Erythroblast (primary cell): ENCODE measurements at regions not wholly inside any gene's neighbourhood (a gene's known extent, or its start where the extent isn't known, plus 50 kb on each side); places are given as distances from the start of the nearest gene placed in this dataset.

Experiments used
- DNase-seq, 2 experiments: peaks; one replicate each; lab custom pipeline; 2025; lab: John Stamatoyannopoulos, UW
- GATA1 ChIP-seq: IDR thresholded peaks from 2 replicates; pipeline ENCODE4 v1.6.1; 2011; ENCODE audit warnings: low read depth, mild to moderate bottlenecking, control low read depth, low read length, moderate library complexity
- POLR2A ChIP-seq: IDR thresholded peaks from 2 replicates; pipeline ENCODE4 v1.6.1; 2011; ENCODE audit warnings: mild to moderate bottlenecking, low read length

DNA sequence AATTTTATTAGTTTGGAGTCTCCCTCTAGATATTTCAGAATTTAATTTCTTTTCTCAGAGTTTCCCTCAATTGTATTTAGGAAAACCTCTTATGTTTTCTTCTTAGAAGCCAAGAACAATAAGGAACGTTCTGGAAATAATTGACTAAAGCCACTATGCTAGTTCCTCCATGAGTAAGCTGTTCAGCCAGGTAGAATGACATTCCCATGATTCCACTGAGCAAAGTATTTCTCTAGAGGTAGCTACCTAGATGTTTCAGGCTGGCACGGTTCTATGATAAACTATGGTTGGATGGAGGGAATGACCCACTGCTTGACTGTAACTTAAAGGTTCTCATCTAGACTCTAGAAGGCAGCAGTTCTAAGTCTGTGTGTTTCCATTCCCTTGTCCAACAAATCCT, 62.4 kb downstream of the CLDN17 start:
- DNase-seq, result no peak
- TF ChIP-seq POLR2A, result no peak
- TF ChIP-seq GATA1, result no peak

DNA sequence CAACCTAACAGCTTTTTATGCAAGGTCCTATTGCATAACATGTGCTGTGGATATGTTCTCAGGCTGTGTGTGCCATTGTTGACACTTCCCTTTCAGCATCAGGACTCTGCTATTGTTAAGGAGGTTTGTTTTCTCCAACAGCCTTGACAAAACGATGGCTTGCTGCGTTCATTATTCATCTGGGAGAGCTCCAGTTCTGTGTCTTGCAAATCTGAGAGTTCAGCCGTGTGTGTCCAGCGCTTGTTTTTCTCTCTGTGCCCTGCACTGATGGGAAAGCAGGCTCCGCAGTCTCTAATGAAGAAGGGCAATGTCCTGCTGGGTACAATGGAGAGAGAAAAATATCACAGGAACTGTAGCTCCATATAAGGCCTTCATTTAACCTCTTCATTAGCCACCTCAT, 63.7 kb downstream of the CLDN17 start:
- TF ChIP-seq GATA1 (no peak), POLR2A (no peak)
- DNase-seq, result no peak

DNA sequence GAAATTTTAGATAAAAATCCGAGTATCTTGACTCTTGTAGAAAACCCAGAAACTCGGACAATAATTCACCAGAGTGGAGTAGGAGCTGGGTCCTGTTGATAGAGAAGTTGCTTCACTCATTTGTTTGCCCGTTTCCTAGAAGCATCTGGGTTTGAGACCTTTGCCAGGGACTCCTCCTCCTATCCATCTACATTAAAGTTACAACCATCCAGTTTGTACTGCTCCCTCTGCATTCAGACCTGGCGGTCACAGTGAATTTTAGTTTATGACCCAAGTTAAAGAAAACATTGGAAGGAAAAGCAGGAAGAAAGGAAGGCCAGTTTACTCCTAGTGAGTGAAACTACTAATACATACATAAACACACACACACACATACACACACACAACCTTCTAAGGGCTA, 64.6 kb downstream of the CLDN17 start:
- TF ChIP-seq POLR2A, result no peak
- TF ChIP-seq GATA1, result no peak
- DNase-seq, result no peak

DNA sequence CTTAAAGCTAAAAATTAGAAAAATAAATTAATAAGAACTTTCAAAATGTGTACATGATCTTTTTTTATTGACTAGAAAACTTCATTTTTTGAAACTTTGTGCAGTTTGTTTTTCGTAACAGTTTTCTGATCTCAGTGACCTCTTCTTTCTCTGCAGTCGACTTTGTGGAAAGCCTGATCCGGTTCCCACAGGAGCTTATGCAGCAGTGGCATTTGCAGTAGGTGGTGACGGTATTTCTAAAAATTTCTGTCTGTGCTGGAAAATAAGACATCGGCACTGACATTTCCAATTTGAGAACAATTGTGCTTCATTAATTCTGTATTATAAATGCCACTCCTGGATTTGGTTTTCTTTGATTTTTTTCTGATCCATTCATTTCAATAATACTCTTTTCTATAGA, 68.8 kb downstream of the CLDN17 start:
- no peak for TF ChIP-seq GATA1
- no peak for DNase-seq

DNA sequence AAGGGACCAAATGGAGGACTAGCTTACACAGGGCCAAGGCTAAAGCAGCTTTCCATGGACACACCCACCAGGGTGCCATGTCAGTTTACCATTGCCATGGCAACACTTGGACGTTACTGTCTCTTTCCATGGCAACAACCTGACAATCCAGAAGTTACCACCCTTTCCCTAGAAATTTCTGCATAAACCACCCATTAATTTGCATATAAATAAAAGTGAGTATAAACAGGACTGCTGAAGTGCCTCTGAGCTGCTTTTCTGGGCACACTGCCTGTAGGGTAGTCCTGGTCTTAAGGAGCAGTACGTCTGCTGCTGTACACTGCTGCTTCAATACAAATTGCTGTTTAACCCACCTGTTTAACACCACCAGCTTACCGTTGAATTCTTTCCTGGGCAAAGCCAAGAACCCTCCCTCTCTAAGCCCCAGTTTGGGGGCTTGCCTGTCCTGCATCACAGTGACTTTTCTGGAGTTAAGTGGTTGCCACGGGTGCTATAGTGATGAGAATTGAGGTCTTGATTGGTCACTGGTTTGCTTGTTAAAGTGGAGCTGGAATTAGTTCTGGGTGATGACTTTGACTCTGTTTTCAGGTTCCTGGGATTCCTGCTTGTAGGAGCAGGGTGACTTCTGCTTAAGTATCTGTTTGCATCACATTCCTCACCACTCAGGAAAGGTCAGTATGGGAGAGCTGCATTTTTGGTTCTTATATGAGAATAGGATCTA, 83.2 kb downstream of the CLDN17 start:
- TF ChIP-seq POLR2A (no peak), GATA1 (no peak)
- no peak for DNase-seq

DNA sequence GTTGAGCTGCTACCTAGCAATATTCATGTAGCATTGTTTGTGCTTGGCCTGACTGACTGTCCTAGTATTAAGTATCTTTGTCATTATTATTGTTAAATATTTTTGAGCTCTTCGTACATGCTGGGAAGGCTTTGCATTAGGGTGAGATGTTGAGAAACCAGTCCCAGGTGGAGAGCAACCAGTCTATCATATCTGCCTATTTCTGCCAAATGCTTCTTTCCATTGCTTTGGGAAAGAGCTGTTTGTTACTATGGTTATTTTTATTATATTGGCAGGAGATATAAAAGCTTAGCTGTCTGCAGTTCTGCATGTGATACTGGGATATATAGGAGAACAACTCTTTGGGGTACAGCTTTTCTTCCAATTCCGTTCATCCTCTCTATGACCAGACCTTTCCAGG, 85.1 kb downstream of the CLDN17 start:
- TF ChIP-seq POLR2A, result no peak
- no peak for TF ChIP-seq GATA1

DNA sequence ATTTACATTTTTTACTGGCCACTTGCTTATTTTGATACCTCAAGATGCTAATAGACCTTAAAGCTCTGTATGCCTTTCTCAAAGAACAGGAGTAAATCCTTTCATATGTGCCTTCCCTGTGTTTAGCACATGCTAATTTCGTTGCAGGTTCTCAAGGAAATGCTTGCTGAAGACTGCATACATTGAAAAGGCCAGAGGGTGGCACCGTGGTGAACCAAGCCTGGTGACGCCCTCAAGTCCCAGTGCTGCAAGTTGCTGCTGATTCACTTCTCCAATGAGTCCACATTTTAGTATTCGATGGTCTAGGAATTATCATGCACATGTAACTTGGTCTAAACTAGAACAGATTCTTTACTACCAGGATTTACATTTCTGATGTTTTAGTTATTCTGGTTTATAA, 94.1 kb downstream of the CLDN17 start:
- no peak for TF ChIP-seq POLR2A
- TF ChIP-seq GATA1, result no peak
- peak; percentile 14 to 26 for DNase-seq

More for the DNA sequence above, 85.1 kb downstream of the CLDN17 start:
- no peak for DNase-seq

DNA sequence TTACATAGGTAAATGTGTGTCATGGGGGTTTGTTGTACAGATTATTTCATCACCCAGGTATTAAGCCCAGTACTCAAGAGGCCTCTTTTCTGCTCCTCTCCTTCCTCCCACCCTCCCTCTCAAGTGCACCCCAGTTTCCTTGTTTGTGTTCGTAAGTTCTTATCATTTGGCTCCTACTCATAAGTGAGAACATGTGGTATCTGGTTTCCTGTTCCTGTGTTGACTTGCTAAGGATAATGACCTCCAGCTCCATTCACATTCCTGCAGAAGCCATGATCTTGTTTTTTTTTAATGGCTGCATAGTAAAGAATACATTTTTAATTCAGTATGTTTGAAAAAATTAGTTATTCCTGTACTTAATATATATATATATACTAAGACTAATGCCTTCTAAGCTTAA, 107.7 kb downstream of the CLDN17 start:
- no peak for DNase-seq
- TF ChIP-seq POLR2A (no peak), GATA1 (no peak)

DNA sequence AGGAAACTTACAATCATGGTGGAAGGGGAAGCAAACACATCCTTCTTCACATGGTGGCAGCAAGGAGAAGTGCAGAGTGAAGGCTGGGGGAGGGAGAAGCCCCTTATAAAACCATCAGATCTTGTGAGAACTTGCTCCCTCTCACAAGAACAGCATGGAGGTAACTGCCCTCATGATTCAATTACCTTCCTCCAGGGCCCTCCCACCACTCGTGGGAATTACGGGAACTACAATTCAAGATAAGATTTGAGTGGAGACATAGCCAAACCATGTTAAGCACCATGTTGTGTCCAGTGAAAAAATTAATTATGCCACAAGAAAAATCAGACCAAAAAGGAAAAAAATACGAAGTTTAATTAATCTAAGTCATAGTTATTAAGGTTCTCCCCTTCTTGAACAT, 109.5 kb downstream of the CLDN17 start:
- DNase-seq, result no peak
- no peak for TF ChIP-seq POLR2A
- no peak for TF ChIP-seq GATA1

DNA sequence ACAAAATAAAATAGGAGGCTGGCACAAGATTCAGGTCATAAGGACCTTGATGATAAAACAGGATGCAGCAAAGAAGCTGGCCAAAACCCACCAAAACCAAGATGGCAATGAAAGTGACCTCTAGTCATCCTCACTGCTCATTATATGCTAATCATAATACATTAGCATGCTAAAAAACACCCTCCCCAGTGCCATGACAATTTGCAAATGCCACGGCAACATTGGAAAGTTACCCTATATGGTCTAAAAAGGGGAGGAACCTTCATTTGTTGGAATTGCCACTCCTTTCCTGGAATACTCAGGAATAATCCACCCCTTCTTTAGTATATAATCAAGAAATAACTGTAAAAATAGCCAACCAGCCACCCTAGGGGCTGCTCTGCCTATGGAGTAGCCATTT, 108.8 kb upstream of the GRIK1 start:
- TF ChIP-seq GATA1, result no peak

DNA sequence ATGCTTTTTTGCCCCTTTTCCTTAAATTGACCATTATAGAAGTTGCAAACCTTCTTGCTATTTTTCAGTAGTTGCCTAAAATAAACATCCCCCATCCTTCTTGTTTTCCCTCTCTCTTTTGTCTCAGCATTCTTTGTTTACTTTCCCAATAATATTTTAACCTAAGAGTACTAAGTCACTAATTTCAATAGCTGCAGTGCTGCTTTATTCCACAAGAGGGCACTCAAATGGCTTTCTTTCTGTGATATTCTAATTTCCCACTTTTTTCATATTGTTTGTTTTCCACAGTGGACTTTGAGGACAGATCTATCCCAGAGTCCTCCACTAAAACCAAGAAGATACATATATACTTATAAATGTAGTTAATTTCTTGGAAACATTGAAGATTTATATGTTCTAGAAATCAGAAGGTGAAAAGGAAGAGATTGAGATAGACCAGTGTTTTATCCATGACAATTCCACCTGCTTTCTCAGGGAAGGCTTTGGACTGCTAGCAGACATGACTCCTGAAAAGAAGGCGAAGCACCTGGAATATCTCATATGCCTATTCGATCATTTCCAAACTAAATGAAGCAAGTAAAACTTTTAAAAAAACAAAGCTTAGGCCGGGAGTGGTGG, 104.8 kb upstream of the GRIK1 start:
- no peak for TF ChIP-seq GATA1
- TF ChIP-seq POLR2A, result no peak
- peak in 1 of 2 experiments; percentile 36 for DNase-seq

More for the DNA sequence above, 108.8 kb upstream of the GRIK1 start:
- no peak for DNase-seq

DNA sequence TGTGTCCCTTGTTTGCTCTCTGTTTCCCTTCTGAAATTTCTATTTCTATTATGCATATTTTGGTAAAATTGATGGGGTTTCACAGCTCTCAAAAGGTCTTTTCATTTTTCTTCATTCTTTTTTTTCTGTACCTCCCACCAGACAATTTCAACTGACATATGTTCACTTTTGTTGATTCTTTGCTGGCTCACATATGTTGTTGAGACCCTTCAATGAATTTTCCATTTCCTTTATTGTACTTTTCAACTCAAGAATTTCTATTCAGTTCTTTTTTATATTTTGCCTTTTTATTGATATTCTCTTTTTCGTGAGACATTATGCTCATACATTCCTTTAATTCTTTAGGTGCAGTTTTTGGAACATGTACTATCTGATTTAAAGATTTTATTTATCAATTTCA, 102.6 kb upstream of the GRIK1 start:
- no peak for TF ChIP-seq POLR2A
- no peak for TF ChIP-seq GATA1

DNA sequence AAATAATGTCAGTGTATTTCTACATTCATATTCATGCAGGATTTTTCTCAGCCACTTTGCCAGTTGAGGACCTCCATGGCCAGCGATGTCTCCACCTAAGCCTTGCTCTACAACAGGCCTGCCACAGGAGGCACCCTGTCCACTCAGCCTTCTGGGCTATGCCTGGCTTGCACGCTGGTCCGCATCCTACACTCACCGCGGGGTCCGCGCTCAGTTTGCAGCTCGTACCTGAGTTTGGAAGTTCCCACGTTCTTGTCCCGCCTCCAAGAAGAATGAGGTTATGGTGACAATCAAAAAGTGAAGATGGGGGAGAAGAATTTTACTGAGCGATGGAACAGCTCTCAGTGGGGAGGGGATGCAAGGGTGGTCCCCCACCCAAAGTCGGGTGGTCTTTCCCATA, 93.6 kb upstream of the GRIK1 start:
- TF ChIP-seq POLR2A, result no peak
- TF ChIP-seq GATA1, result no peak
- DNase-seq, result no peak

More for the DNA sequence above, 102.6 kb upstream of the GRIK1 start:
- no peak for DNase-seq

DNA sequence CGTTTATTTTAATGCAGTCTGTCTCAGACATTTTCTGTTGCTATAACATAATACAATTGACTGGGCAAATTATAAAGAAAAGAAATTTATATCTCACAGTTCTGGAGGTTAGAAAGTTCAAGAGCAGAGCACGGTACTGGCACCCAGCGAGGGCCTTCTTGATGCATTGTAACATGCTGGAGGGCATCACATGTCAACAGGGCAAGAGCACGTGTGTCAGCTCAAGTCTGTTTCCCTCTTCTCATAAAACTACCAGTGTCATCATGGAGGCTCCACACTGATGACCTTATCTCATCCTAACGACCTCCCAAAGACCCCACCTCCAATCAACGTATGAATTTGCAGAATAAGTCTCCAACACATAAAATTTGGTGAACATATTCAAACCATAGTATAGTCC, 90.6 kb upstream of the GRIK1 start:
- DNase-seq, result no peak
- TF ChIP-seq GATA1, result no peak
- no peak for TF ChIP-seq POLR2A

DNA sequence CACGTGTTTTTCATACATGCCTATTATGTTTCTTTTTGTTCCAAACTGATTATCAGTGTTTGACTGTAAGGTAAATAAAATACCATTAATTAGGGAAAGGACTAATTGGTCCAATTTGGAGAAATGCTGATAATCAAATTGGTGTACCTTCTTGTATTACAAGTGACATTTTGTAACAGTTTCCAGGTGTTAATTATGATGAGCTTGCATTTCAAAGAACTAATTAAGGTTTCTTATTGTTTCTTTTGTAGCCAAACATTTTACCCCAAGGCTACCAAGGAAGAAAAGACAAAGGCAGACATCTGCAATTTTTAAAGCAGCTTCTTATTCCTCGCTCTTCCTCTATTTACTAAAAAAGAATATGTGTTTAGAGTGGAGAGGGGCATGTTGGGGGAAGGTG, 88.7 kb upstream of the GRIK1 start:
- no peak for DNase-seq
- TF ChIP-seq GATA1 (no peak), POLR2A (no peak)
